Activated naive CD8-positive, alpha-beta T cell treated with anti-CD3 and anti-CD28 coated beads, Interleukin-2, amount 50 U/mL, for 24 hours (primary cell): ENCODE measurements at regions not wholly inside any gene's neighbourhood (a gene's known extent, or its start where the extent isn't known, plus 50 kb on each side); places are given as distances from the start of the nearest gene placed in this dataset.

ENCODE experiments used
- ATAC-seq: fragments of 150-1000 bp; cut with Tn5 transposase; one replicate; pipeline ENCODE4 v1.10.0; 2021
- DNase-seq: peaks from one replicate; pipeline ENCODE4 v3.0.0; 2021
- H3K27ac Mint-ChIP-seq: one replicate; pipeline ENCODE4 v1.8.0; 2021; ENCODE audit warnings: mild to moderate bottlenecking, mixed read lengths
- H3K27me3 Mint-ChIP-seq: one replicate; pipeline ENCODE4 v1.8.0; 2021; ENCODE audit warnings: mixed read lengths
- H3K36me3 Mint-ChIP-seq: one replicate; pipeline ENCODE4 v1.8.0; 2021; ENCODE audit warnings: low read depth, mixed read lengths
- H3K4me1 Mint-ChIP-seq: one replicate; pipeline ENCODE4 v1.8.0; 2021; ENCODE audit warnings: mixed read lengths
- H3K4me3 Mint-ChIP-seq: one replicate; pipeline ENCODE4 v1.8.0; 2021; ENCODE audit warnings: mild to moderate bottlenecking, moderate library complexity, mixed read lengths
- H3K9me3 Mint-ChIP-seq: one replicate; pipeline ENCODE4 v1.8.0; 2021; ENCODE audit warnings: mixed read lengths

GRCh38 chr20:7347409-7347808 lies 579.9 kb downstream of the BMP2 start:
- no peak for DNase-seq
- Mint-ChIP-seq H3K36me3 (no peaks in the 10 kb centered on the region), H3K4me1 (no peaks in the 10 kb centered on the region), H3K27me3 (no peaks in the 10 kb centered on the region), H3K9me3 (peaks cover 11% of the 10 kb centered on the region), H3K4me3 (no peak overlapping the region), H3K27ac (no peak overlapping the region)
- ATAC-seq: no peak

GRCh38 chr20:7348253-7348652 lies 580.8 kb downstream of the BMP2 start:
- DNase-seq: no peak
- no peak overlapping the region for H3K4me3 Mint-ChIP-seq
- H3K36me3 Mint-ChIP-seq: no peaks in the 10 kb centered on the region
- no peak overlapping the region for H3K27ac Mint-ChIP-seq
- no peaks in the 10 kb centered on the region for H3K4me1 Mint-ChIP-seq
- H3K9me3 Mint-ChIP-seq: peaks cover 11% of the 10 kb centered on the region
- no peak for ATAC-seq
- no peaks in the 10 kb centered on the region for H3K27me3 Mint-ChIP-seq

- no peak for DNase-seq
- Mint-ChIP-seq H3K27me3 (no peaks in the 10 kb centered on the region), H3K36me3 (no peaks in the 10 kb centered on the region), H3K4me1 (no peaks in the 10 kb centered on the region), H3K27ac (no peak overlapping the region), H3K4me3 (no peak overlapping the region), H3K9me3 (peaks cover 11% of the 10 kb centered on the region)
- no peak for ATAC-seq
These were observed 584.7 kb downstream of the BMP2 start for GRCh38 chr20:7352165-7352564.

- Mint-ChIP-seq H3K27ac (no peak overlapping the region), H3K4me3 (no peak overlapping the region), H3K4me1 (no peaks in the 10 kb centered on the region), H3K27me3 (no peaks in the 10 kb centered on the region), H3K9me3 (peaks cover 15% of the 10 kb centered on the region), H3K36me3 (no peaks in the 10 kb centered on the region)
- ATAC-seq (no peak), DNase-seq (no peak)
These were observed 585.2 kb downstream of the HAO1 start for GRCh38 chr20:7355051-7355450.

- Mint-ChIP-seq H3K36me3 (no peaks in the 10 kb centered on the region), H3K27ac (no peak overlapping the region), H3K4me1 (no peaks in the 10 kb centered on the region), H3K4me3 (no peak overlapping the region), H3K9me3 (peaks cover 7% of the 10 kb centered on the region), H3K27me3 (no peaks in the 10 kb centered on the region)
- DNase-seq: no peak
- ATAC-seq: no peak
These were observed 581.6 kb downstream of the HAO1 start for GRCh38 chr20:7358670-7359069.

GRCh38 chr20:7359739-7360138 lies 580.5 kb downstream of the HAO1 start:
- H3K36me3 Mint-ChIP-seq: no peaks in the 10 kb centered on the region
- H3K4me3 Mint-ChIP-seq: no peak overlapping the region
- peaks cover 7% of the 10 kb centered on the region for H3K9me3 Mint-ChIP-seq
- DNase-seq (no peak), ATAC-seq (no peak)
- no peaks in the 10 kb centered on the region for H3K27me3 Mint-ChIP-seq
- no peaks in the 10 kb centered on the region for H3K4me1 Mint-ChIP-seq
- H3K27ac Mint-ChIP-seq: no peak overlapping the region

GRCh38 chr20:7361321-7361720 lies 578.9 kb downstream of the HAO1 start:
- Mint-ChIP-seq H3K4me3 (no peak overlapping the region), H3K9me3 (peaks cover 9% of the 10 kb centered on the region), H3K36me3 (no peaks in the 10 kb centered on the region), H3K27me3 (no peaks in the 10 kb centered on the region), H3K27ac (no peak overlapping the region), H3K4me1 (no peaks in the 10 kb centered on the region)
- no peak for DNase-seq
- ATAC-seq: no peak

- Mint-ChIP-seq H3K9me3 (peaks cover 11% of the 10 kb centered on the region), H3K27ac (no peak overlapping the region), H3K4me1 (no peaks in the 10 kb centered on the region), H3K36me3 (no peaks in the 10 kb centered on the region), H3K27me3 (no peaks in the 10 kb centered on the region), H3K4me3 (no peak overlapping the region)
- no peak for ATAC-seq
- DNase-seq: no peak
These were observed 578.3 kb downstream of the HAO1 start for GRCh38 chr20:7361931-7362330.

- Mint-ChIP-seq H3K4me3 (no peak overlapping the region), H3K36me3 (no peaks in the 10 kb centered on the region), H3K27me3 (no peaks in the 10 kb centered on the region), H3K4me1 (no peaks in the 10 kb centered on the region), H3K27ac (no peak overlapping the region), H3K9me3 (peaks cover 11% of the 10 kb centered on the region)
- no peak for ATAC-seq
- DNase-seq: no peak
These were observed 577.7 kb downstream of the HAO1 start for GRCh38 chr20:7362601-7363000.

- peaks cover 20% of the 10 kb centered on the region for H3K9me3 Mint-ChIP-seq
- no peaks in the 10 kb centered on the region for H3K27me3 Mint-ChIP-seq
- H3K4me3 Mint-ChIP-seq: no peak overlapping the region
- ATAC-seq: no peak
- DNase-seq: no peak
- no peaks in the 10 kb centered on the region for H3K36me3 Mint-ChIP-seq
- no peak overlapping the region for H3K27ac Mint-ChIP-seq
- no peaks in the 10 kb centered on the region for H3K4me1 Mint-ChIP-seq
These were observed 574.1 kb downstream of the HAO1 start for GRCh38 chr20:7366189-7366588.

- H3K4me3 Mint-ChIP-seq: no peak overlapping the region
- no peaks in the 10 kb centered on the region for H3K36me3 Mint-ChIP-seq
- no peak for DNase-seq
- peaks cover 14% of the 10 kb centered on the region for H3K9me3 Mint-ChIP-seq
- H3K27ac Mint-ChIP-seq: no peak overlapping the region
- no peak for ATAC-seq
- peaks cover 2% of the 10 kb centered on the region for H3K27me3 Mint-ChIP-seq
- H3K4me1 Mint-ChIP-seq: no peaks in the 10 kb centered on the region
These were observed 568.6 kb downstream of the HAO1 start for GRCh38 chr20:7371518-7372163.

GRCh38 chr20:7375905-7376304 lies 564.4 kb downstream of the HAO1 start:
- Mint-ChIP-seq H3K4me1 (no peaks in the 10 kb centered on the region), H3K27ac (no peak overlapping the region), H3K27me3 (peaks cover 2% of the 10 kb centered on the region), H3K4me3 (no peak overlapping the region), H3K36me3 (no peaks in the 10 kb centered on the region), H3K9me3 (no peaks in the 10 kb centered on the region)
- ATAC-seq (no peak), DNase-seq (no peak)

GRCh38 chr20:7378864-7379605 lies 561.2 kb downstream of the HAO1 start:
- Mint-ChIP-seq H3K27me3 (peaks cover 2% of the 10 kb centered on the region), H3K4me3 (no peak overlapping the region), H3K4me1 (no peaks in the 10 kb centered on the region), H3K27ac (no peak overlapping the region), H3K36me3 (no peaks in the 10 kb centered on the region), H3K9me3 (no peaks in the 10 kb centered on the region)
- no peak for ATAC-seq
- DNase-seq: no peak

- DNase-seq (no peak), ATAC-seq (no peak)
- no peaks in the 10 kb centered on the region for H3K36me3 Mint-ChIP-seq
- H3K4me3 Mint-ChIP-seq: no peak overlapping the region
- peaks cover 2% of the 10 kb centered on the region for H3K27me3 Mint-ChIP-seq
- H3K4me1 Mint-ChIP-seq: no peaks in the 10 kb centered on the region
- H3K9me3 Mint-ChIP-seq: no peaks in the 10 kb centered on the region
- no peak overlapping the region for H3K27ac Mint-ChIP-seq
These were observed 560.5 kb downstream of the HAO1 start for GRCh38 chr20:7379621-7380220.

GRCh38 chr20:7383216-7383615 lies 557.0 kb downstream of the HAO1 start:
- Mint-ChIP-seq H3K27ac (no peak overlapping the region), H3K36me3 (no peaks in the 10 kb centered on the region), H3K4me3 (no peak overlapping the region), H3K9me3 (no peaks in the 10 kb centered on the region), H3K27me3 (no peaks in the 10 kb centered on the region), H3K4me1 (no peaks in the 10 kb centered on the region)
- ATAC-seq (no peak), DNase-seq (no peak)
